B cell (primary cell): ENCODE measurements at regions not wholly inside any gene's neighbourhood (a gene's known extent, or its start where the extent isn't known, plus 50 kb on each side); places are given as distances from the start of the nearest gene placed in this dataset.

ENCODE experiments used
- ATAC-seq: fragments of 200-7000 bp; cut with Tn5 transposase; one replicate; pipeline ENCODE4 v1.10.0; 2021; ENCODE audit warnings: low read depth, mild to moderate bottlenecking, moderate number of reproducible peaks, moderate library complexity
- CTCF ChIA-PET: fragments of 350-600 bp; sonication (Branson Sonifier 250); formaldehyde crosslinking; loops from one replicate; lab custom pipeline; 2021; ENCODE audit warnings: antibody characterized with exemption, inconsistent platforms; lab: Charles Lee
- POLR2A ChIA-PET: fragments of 350-600 bp; sonication (Branson Sonifier 250); formaldehyde crosslinking; loops from one replicate; lab custom pipeline; 2021; ENCODE audit warnings: antibody characterized with exemption; lab: Charles Lee
- DNase-seq: peaks from one replicate; pipeline ENCODE4 v3.0.0; 2013
- H2AFZ ChIP-seq: 2 replicates; pipeline ENCODE4 v1.6.1; 2012; ENCODE audit warnings: mild to moderate bottlenecking, low read depth, low read length; ENCODE audit not compliant: insufficient read depth, poor library complexity, severe bottlenecking
- H3K27ac ChIP-seq, 2 donors: 1 replicate in 1 of 2; 2 replicates in 1 of 2; pipeline ENCODE4 v1.5.1; 2012 to 2013; ENCODE audit warnings: low read length in 2 of 2, mild to moderate bottlenecking in 2 of 2, moderate library complexity in 1 of 2
- H3K27me3 ChIP-seq, 4 experiments: fragments of 200-600 bp in 1 of 4; sonication (generic) in 1 of 4; replicated peaks in 1 of 4; 1 replicate in 2 of 4; 2 replicates in 2 of 4; pipeline versions ENCODE4 v1.6.1 to v1.7.0; 2013 to 2016; ENCODE audit warnings: low read length in 3 of 4, mild to moderate bottlenecking in 2 of 4, mixed read lengths in 1 of 4, moderate library complexity in 1 of 4; ENCODE audit not compliant: insufficient read depth in 4 of 4, control insufficient read depth in 3 of 4; ENCODE audit errors: control extremely low read depth in 1 of 4
- H3K36me3 ChIP-seq, 2 experiments: replicated peaks in 1 of 2; 1 replicate in 1 of 2; 2 replicates in 1 of 2; pipeline versions ENCODE4 v1.6.1 to v1.7.1; 2013; ENCODE audit warnings: low read length in 1 of 2; ENCODE audit not compliant: insufficient read depth in 2 of 2, control insufficient read depth in 1 of 2; ENCODE audit errors: control extremely low read depth in 1 of 2, extremely low read depth in 1 of 2
- H3K4me1 ChIP-seq, 2 donors: fragments of 200-600 bp in 1 of 2; sonication (generic) in 1 of 2; 1 replicate in 1 of 2; 2 replicates in 1 of 2; pipeline versions ENCODE4 v1.5.1 to v1.6.1; 2013 to 2017; ENCODE audit warnings: low read length in 2 of 2; ENCODE audit not compliant: control insufficient read depth in 2 of 2, insufficient read depth in 2 of 2
- H3K4me2 ChIP-seq: replicated peaks from 2 replicates; pipeline ENCODE3; 2012; ENCODE audit warnings: mild to moderate bottlenecking, low read depth, low read length; ENCODE audit not compliant: poor library complexity, severe bottlenecking
- H3K4me3 ChIP-seq, 5 experiments: fragments of 200-600 bp in 1 of 5; sonication (generic) in 1 of 5; 1 replicate in 3 of 5; 2 replicates in 2 of 5; pipeline versions ENCODE4 v1.5.1 to v1.7.0; 2011 to 2016; ENCODE audit warnings: low read length in 4 of 5, mild to moderate bottlenecking in 4 of 5, low read depth in 2 of 5, control low read depth in 1 of 5, moderate library complexity in 1 of 5; ENCODE audit not compliant: insufficient read depth in 1 of 5; ENCODE audit errors: control extremely low read depth in 1 of 5, extremely low read depth in 1 of 5
- H3K79me2 ChIP-seq: fragments of 200-600 bp; sonication (generic); one replicate; pipeline ENCODE4 v1.6.0; 2016; ENCODE audit warnings: low read length; ENCODE audit not compliant: control insufficient read depth, insufficient read depth
- H3K9ac ChIP-seq: fragments of 200-600 bp; sonication (generic); 2 replicates; pipeline ENCODE4 v1.6.1; 2017; ENCODE audit warnings: mild to moderate bottlenecking, low read length, moderate library complexity
- H3K9me3 ChIP-seq, 3 donors: one replicate each; pipeline versions ENCODE4 v1.6.1 to v1.7.1; 2013; ENCODE audit warnings: low read length in 2 of 3; ENCODE audit not compliant: control insufficient read depth in 2 of 3, insufficient read depth in 1 of 3; ENCODE audit errors: control extremely low read depth in 1 of 3
- H4K20me1 ChIP-seq: 2 replicates; pipeline ENCODE4 v1.6.0; 2012; ENCODE audit warnings: mild to moderate bottlenecking, low read length; ENCODE audit not compliant: insufficient read depth, control insufficient read depth, poor library complexity, severe bottlenecking
- H3K27ac Mint-ChIP-seq: one replicate; pipeline ENCODE4 v1.8.0; 2021; ENCODE audit warnings: mixed read lengths
- H3K27me3 Mint-ChIP-seq: one replicate; pipeline ENCODE4 v1.8.0; 2021; ENCODE audit warnings: mixed read lengths
- H3K4me1 Mint-ChIP-seq: one replicate; pipeline ENCODE4 v1.8.0; 2021; ENCODE audit warnings: mixed read lengths
- H3K4me3 Mint-ChIP-seq: one replicate; pipeline ENCODE4 v1.8.0; 2021; ENCODE audit warnings: mixed read lengths
- H3K9me3 Mint-ChIP-seq: one replicate; pipeline ENCODE4 v1.8.0; 2022; ENCODE audit warnings: mixed read lengths; ENCODE audit not compliant: insufficient read depth
- CTCF ChIP-seq: fragments of 200-600 bp; IDR thresholded peaks from one replicate; pipeline ENCODE4 v1.8.0; 2022; ENCODE audit warnings: antibody characterized with exemption, mild to moderate bottlenecking
- EZH2 ChIP-seq: IDR thresholded peaks from 2 replicates; pipeline ENCODE4 v1.6.1; 2012; ENCODE audit warnings: borderline replicate concordance, low read depth, mild to moderate bottlenecking, moderate library complexity, low read length; ENCODE audit not compliant: insufficient read depth, poor library complexity, severe bottlenecking
- WGBS: methylation state at CpG from one replicate; pipeline ENCODE4 v1.1.5; 2013; ENCODE audit warnings: missing lambda C conversion rate; ENCODE audit not compliant: insufficient coverage; 5-methylcytosine and 5-hydroxymethylcytosine counted together
- intact Hi-C: fragments of 100-400 bp; cut with micrococcal nuclease; formaldehyde crosslinking; loops from one replicate; pipeline ENCODE4 v1.10.0; 2022

DNA sequence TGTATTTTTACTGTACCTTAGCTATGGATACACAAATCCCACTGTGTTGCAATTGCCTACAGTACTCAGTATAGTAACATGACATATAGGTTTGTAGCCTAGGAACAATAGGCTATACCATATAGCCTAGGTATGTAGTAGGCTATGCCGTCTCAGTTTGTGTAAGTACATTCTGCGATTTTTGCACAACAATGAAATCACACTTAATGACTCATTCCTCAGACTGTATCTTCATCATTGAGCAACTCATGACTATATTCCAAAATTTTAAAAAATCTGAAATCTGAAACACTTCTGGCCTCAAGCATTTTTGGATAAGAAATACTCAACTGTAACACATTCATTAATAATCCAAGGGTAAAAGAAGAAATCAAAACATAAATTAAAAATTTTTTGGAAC is 666.8 kb upstream of the GRAMD2B start:
- Mint-ChIP-seq H3K27me3 (peaks cover 9% of the 10 kb centered on the region), H3K27ac (no peak overlapping the region), H3K9me3 (no peaks in the 10 kb centered on the region), H3K4me1 (no peaks in the 10 kb centered on the region), H3K4me3 (no peak overlapping the region)
- H3K27me3 ChIP-seq = no peaks in the 10 kb centered on the region
- H3K4me1 ChIP-seq = no peaks in the 10 kb centered on the region
- peaks cover 0 to 2% (median 0%) of the 10 kb centered on the region in 3 donors for H3K9me3 ChIP-seq
- no peaks in the 10 kb centered on the region for H3K79me2 ChIP-seq
- ATAC-seq (no peak), DNase-seq (no peak)
- TF ChIP-seq EZH2 (no peak), CTCF (no peak)
- 100% methylated on average over 1 of the region's 2 CpGs for WGBS
- H3K4me3 ChIP-seq = no peak overlapping the region
- H3K36me3 ChIP-seq = no peaks in the 10 kb centered on the region
- no peaks in the 10 kb centered on the region for H4K20me1 ChIP-seq
- no peak overlapping the region for H2AFZ ChIP-seq
- intact Hi-C loops = no loop called here
- no peak overlapping the region for H3K4me2 ChIP-seq
- no peak overlapping the region for H3K27ac ChIP-seq
- POLR2A ChIA-PET = no interaction called here
- H3K9ac ChIP-seq = no peak overlapping the region
- CTCF ChIA-PET = no interaction called here

- Mint-ChIP-seq H3K27ac (no peak overlapping the region), H3K9me3 (no peaks in the 10 kb centered on the region), H3K27me3 (peaks cover 22% of the 10 kb centered on the region), H3K4me1 (no peaks in the 10 kb centered on the region), H3K4me3 (no peak overlapping the region)
- no peaks in the 10 kb centered on the region for H3K4me1 ChIP-seq
- no peak overlapping the region for H3K27ac ChIP-seq
- peaks cover 0 to 5% (median 0%) of the 10 kb centered on the region in 4 experiments for H3K27me3 ChIP-seq
- no peak overlapping the region for H3K4me2 ChIP-seq
- H4K20me1 ChIP-seq = no peaks in the 10 kb centered on the region
- no peak overlapping the region for H3K4me3 ChIP-seq
- ChIA-PET CTCF (no interaction called here), POLR2A (no interaction called here)
- H3K9me3 ChIP-seq = peaks cover 0 to 2% (median 0%) of the 10 kb centered on the region in 3 donors
- no CpG with 5 or more reads among the region's 1 CpG for WGBS
- H3K9ac ChIP-seq = no peak overlapping the region
- H3K36me3 ChIP-seq = no peaks in the 10 kb centered on the region
- H3K79me2 ChIP-seq = no peaks in the 10 kb centered on the region
- ATAC-seq (no peak), DNase-seq (no peak)
- intact Hi-C loops = no loop called here
- H2AFZ ChIP-seq = no peak overlapping the region
- TF ChIP-seq CTCF = no peak
- no peak for TF ChIP-seq EZH2
Measured at GRCh38 chr5:125766706-125767105, 656.5 kb upstream of the GRAMD2B start.
